MM.1S (cell line): ENCODE measurements at regions not wholly inside any gene's neighbourhood (a gene's known extent, or its start where the extent isn't known, plus 50 kb on each side); places are given as distances from the start of the nearest gene placed in this dataset.

ENCODE experiments used
- EZH2 ChIP-seq: fragments of 300-600 bp; sonication (generic); optimal IDR thresholded peaks from 2 replicates; pipeline ENCODE3; 2017; ENCODE audit warnings: low read depth, mild to moderate bottlenecking, antibody characterized with exemption, low read length, mixed read lengths
- EZH2phosphoT487 ChIP-seq: fragments of 300-600 bp; sonication (generic); IDR thresholded peaks from 2 replicates; pipeline ENCODE4 v1.6.1; 2018; ENCODE audit warnings: antibody characterized with exemption, low read length
- TF ChIP-seq, protein P1 (sequence below): fragments of 300-600 bp; sonication (generic); IDR thresholded peaks from 2 replicates; pipeline ENCODE4 v1.5.1; 2016; ENCODE audit warnings: antibody characterized with exemption, low read length, mixed read lengths

DNA sequence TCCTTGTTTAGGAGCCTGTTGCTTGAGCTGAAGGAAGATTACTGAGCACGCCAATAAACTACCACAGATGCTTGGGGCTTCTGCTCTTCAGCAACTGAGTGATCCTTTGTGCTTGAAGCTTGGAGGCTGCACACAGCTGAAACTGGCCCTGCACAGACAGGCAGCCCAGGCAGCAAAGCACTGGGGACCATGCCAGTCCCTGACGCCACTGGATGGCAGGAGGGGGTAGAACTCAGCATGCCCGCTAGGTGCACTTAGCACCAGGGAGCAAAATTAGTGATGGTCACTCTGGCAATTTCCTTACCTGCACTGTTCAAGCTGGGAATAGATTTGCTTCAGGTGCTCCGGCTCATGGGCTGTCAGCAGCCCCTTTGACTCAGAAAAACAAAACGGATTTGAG, 91.5 kb downstream of the FAM50B start:
- TF ChIP-seq, protein P1, sequence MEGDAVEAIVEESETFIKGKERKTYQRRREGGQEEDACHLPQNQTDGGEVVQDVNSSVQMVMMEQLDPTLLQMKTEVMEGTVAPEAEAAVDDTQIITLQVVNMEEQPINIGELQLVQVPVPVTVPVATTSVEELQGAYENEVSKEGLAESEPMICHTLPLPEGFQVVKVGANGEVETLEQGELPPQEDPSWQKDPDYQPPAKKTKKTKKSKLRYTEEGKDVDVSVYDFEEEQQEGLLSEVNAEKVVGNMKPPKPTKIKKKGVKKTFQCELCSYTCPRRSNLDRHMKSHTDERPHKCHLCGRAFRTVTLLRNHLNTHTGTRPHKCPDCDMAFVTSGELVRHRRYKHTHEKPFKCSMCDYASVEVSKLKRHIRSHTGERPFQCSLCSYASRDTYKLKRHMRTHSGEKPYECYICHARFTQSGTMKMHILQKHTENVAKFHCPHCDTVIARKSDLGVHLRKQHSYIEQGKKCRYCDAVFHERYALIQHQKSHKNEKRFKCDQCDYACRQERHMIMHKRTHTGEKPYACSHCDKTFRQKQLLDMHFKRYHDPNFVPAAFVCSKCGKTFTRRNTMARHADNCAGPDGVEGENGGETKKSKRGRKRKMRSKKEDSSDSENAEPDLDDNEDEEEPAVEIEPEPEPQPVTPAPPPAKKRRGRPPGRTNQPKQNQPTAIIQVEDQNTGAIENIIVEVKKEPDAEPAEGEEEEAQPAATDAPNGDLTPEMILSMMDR: no peak
- TF ChIP-seq EZH2 (no peak), EZH2phosphoT487 (no peak)
